Aorta (tissue), 5 donors: ENCODE measurements at regions not wholly inside any gene's neighbourhood (a gene's known extent, or its start where the extent isn't known, plus 50 kb on each side); places are given as distances from the start of the nearest gene placed in this dataset.
"Not testable (repeated sequence)": the region's sequence is repeated elsewhere in the genome, so short reads cannot be mapped to it uniquely, and the experiment has no call there.

Experiments
- ATAC-seq: fragments of 200-7000 bp; cut with Tn5 transposase; one replicate; pipeline ENCODE4 v1.9.1; 2022; ENCODE audit warnings: moderate library complexity; ENCODE audit not compliant: low FRiP score
- DNase-seq, 2 donors: peaks; one replicate each; pipeline ENCODE4 v3.0.0-alpha.2; 2020
- H3K27ac ChIP-seq, 2 donors: one replicate each; pipeline ENCODE4 v1.5.1; 2013; ENCODE audit warnings: low read length in 2 of 2, mild to moderate bottlenecking in 2 of 2, moderate library complexity in 2 of 2, control low read depth in 1 of 2, inconsistent platforms in 1 of 2, low read depth in 1 of 2
- H3K27me3 ChIP-seq, 2 donors: one replicate each; pipeline ENCODE4 v1.6.1; 2013; ENCODE audit warnings: control low read depth in 1 of 2, low read length in 1 of 2, mild to moderate bottlenecking in 1 of 2, moderate library complexity in 1 of 2; ENCODE audit not compliant: insufficient read depth in 2 of 2, control insufficient read depth in 1 of 2
- H3K36me3 ChIP-seq, 2 donors: one replicate each; pipeline ENCODE4 v1.6.1; 2013; ENCODE audit warnings: control low read depth in 1 of 2, low read length in 1 of 2, mild to moderate bottlenecking in 1 of 2; ENCODE audit not compliant: insufficient read depth in 2 of 2, control insufficient read depth in 1 of 2
- H3K4me1 ChIP-seq, 2 donors: one replicate each; pipeline ENCODE4 v1.6.1; 2013; ENCODE audit warnings: low read length in 2 of 2, control low read depth in 1 of 2, mild to moderate bottlenecking in 1 of 2, moderate library complexity in 1 of 2; ENCODE audit not compliant: insufficient read depth in 2 of 2, control insufficient read depth in 1 of 2
- H3K4me3 ChIP-seq, 2 donors: one replicate each; pipeline ENCODE4 v1.5.1; 2013; ENCODE audit warnings: low read length in 2 of 2, control low read depth in 1 of 2, mild to moderate bottlenecking in 1 of 2
- H3K9me3 ChIP-seq: one replicate; pipeline ENCODE4 v1.6.1; 2013; ENCODE audit warnings: mild to moderate bottlenecking, low read length; ENCODE audit not compliant: control insufficient read depth
- WGBS, 2 donors: extraction: QIAGEN DNeasy Blood & Tissue Kit; methylation state at CpG; one replicate each; pipeline ENCODE4 v1.1.7; 2013; 5-methylcytosine and 5-hydroxymethylcytosine counted together
- intact Hi-C, 2 donors: fragments of 100-400 bp; cut with DNase I; formaldehyde crosslinking; loops; one replicate each; pipeline versions ENCODE4 v1.14.2 to v1.15.0; 2022
- donor health status: healthy with polysubstance abuse.
- donor health status: Bipolar disorder and iron deficiency.
- donor health status: DM: no; HTN: no; CAD: no.
- donor health status: DM: no; HTN: no; CAD: no.
- donor health status: DM: yes; HTN: yes; CAD: no.

- peaks cover 1% of the 10 kb centered on the region for H3K9me3 ChIP-seq
Measured at GRCh38 chr10:26355241-26355640, 82.9 kb upstream of the APBB1IP start.

GRCh38 chr10:26357203-26357602 lies 80.9 kb upstream of the APBB1IP start:
- intact Hi-C loops = no loop called here
- WGBS, 2 donors = 0 to 42% methylated on average over 1 of the region's 1 CpG
- DNase-seq = no peak

More at GRCh38 chr10:26355241-26355640, 82.9 kb upstream of the APBB1IP start:
- no peaks in the 10 kb centered on the region for H3K36me3 ChIP-seq
- 82 to 83% methylated on average over 6 of the region's 6 CpGs for WGBS, 2 donors
- H3K27me3 ChIP-seq = no peaks in the 10 kb centered on the region
- H3K4me1 ChIP-seq = no peaks in the 10 kb centered on the region
- no peak for DNase-seq
- ATAC-seq = no peak
- H3K27ac ChIP-seq = no peak overlapping the region
- intact Hi-C loops = no loop called here
- no peak overlapping the region for H3K4me3 ChIP-seq

GRCh38 chr10:26358071-26358470 lies 80.1 kb upstream of the APBB1IP start:
- WGBS, 2 donors = 33 to 41% methylated on average over 2 of the region's 2 CpGs
- no peak for ATAC-seq
- Histone ChIP-seq H3K27ac (no peak overlapping the region), H3K4me1 (no peaks in the 10 kb centered on the region), H3K27me3 (peaks cover 0 to 3% of the 10 kb centered on the region in 2 donors), H3K4me3 (no peak overlapping the region), H3K36me3 (no peaks in the 10 kb centered on the region), H3K9me3 (peaks cover 1% of the 10 kb centered on the region)
- DNase-seq = no peak
- intact Hi-C loops = no loop called here

More at GRCh38 chr10:26357203-26357602, 80.9 kb upstream of the APBB1IP start:
- no peak for ATAC-seq
- H3K9me3 ChIP-seq = peaks cover 1% of the 10 kb centered on the region
- no peak overlapping the region for H3K4me3 ChIP-seq
- peaks cover 0 to 3% of the 10 kb centered on the region in 2 donors for H3K27me3 ChIP-seq
- H3K36me3 ChIP-seq = no peaks in the 10 kb centered on the region
- H3K27ac ChIP-seq = no peak overlapping the region
- H3K4me1 ChIP-seq = no peaks in the 10 kb centered on the region

GRCh38 chr10:26359670-26360069 lies 78.5 kb upstream of the APBB1IP start:
- 13 to 57% methylated on average over 1 of the region's 1 CpG for WGBS, 2 donors
- H3K27ac ChIP-seq = no peak overlapping the region
- intact Hi-C loops = no loop called here

GRCh38 chr10:26361351-26361750 lies 76.8 kb upstream of the APBB1IP start:
- Histone ChIP-seq H3K4me1 (no peaks in the 10 kb centered on the region), H3K36me3 (no peaks in the 10 kb centered on the region), H3K9me3 (no peaks in the 10 kb centered on the region), H3K27ac (no peak overlapping the region), H3K27me3 (peaks cover 0 to 3% of the 10 kb centered on the region in 2 donors), H3K4me3 (no peak overlapping the region)
- DNase-seq (no peak), ATAC-seq (no peak)
- WGBS, 2 donors = 51 to 71% methylated on average over 3 of the region's 3 CpGs
- intact Hi-C loops = no loop called here

More at GRCh38 chr10:26359670-26360069, 78.5 kb upstream of the APBB1IP start:
- peaks cover 0 to 3% of the 10 kb centered on the region in 2 donors for H3K27me3 ChIP-seq
- H3K9me3 ChIP-seq = peaks cover 1% of the 10 kb centered on the region
- H3K4me3 ChIP-seq = no peak overlapping the region
- ATAC-seq (no peak), DNase-seq (no peak)
- no peaks in the 10 kb centered on the region for H3K36me3 ChIP-seq
- no peaks in the 10 kb centered on the region for H3K4me1 ChIP-seq

GRCh38 chr10:26361971-26362370 lies 76.2 kb upstream of the APBB1IP start:
- Histone ChIP-seq H3K27ac (no peak overlapping the region), H3K4me1 (no peaks in the 10 kb centered on the region), H3K9me3 (no peaks in the 10 kb centered on the region), H3K4me3 (no peak overlapping the region), H3K27me3 (peaks cover 0 to 3% of the 10 kb centered on the region in 2 donors), H3K36me3 (no peaks in the 10 kb centered on the region)
- DNase-seq = no peak
- intact Hi-C loops = no loop called here
- no peak for ATAC-seq
- 0 to 1% methylated on average over 1 of the region's 1 CpG for WGBS, 2 donors

- Histone ChIP-seq H3K27ac (no peak overlapping the region), H3K36me3 (no peaks in the 10 kb centered on the region), H3K9me3 (no peaks in the 10 kb centered on the region), H3K4me3 (no peak overlapping the region), H3K27me3 (no peaks in the 10 kb centered on the region), H3K4me1 (no peaks in the 10 kb centered on the region)
- ATAC-seq (no peak), DNase-seq (no peak)
- intact Hi-C loops = no loop called here
- WGBS, 2 donors = 32 to 43% methylated on average over 2 of the region's 2 CpGs
Measured at GRCh38 chr10:26365681-26366358, 72.3 kb upstream of the APBB1IP start.

- ATAC-seq, H3K4me1 ChIP-seq, intact Hi-C loops, H3K27ac ChIP-seq, DNase-seq, H3K27me3 ChIP-seq, H3K4me3 ChIP-seq, H3K36me3 ChIP-seq, H3K9me3 ChIP-seq: not testable (repeated sequence)
- 39 to 47% methylated on average over 8 of the region's 8 CpGs for WGBS, 2 donors
Measured at GRCh38 chr10:26367035-26367434, 71.1 kb upstream of the APBB1IP start.

GRCh38 chr10:26367771-26368170 lies 70.4 kb upstream of the APBB1IP start:
- ATAC-seq (no peak), DNase-seq (no peak)
- H3K4me1 ChIP-seq = no peaks in the 10 kb centered on the region
- intact Hi-C loops = no loop called here
- H3K36me3 ChIP-seq = no peaks in the 10 kb centered on the region
- H3K27me3 ChIP-seq = no peaks in the 10 kb centered on the region
- H3K27ac ChIP-seq = no peak overlapping the region
- H3K4me3 ChIP-seq = no peak overlapping the region
- H3K9me3 ChIP-seq = no peaks in the 10 kb centered on the region
- WGBS, 2 donors = 1 to 2% methylated on average over 3 of the region's 3 CpGs
